AML-193 (cell line): ENCODE measurements at regions not wholly inside any gene's neighbourhood (a gene's known extent, or its start where the extent isn't known, plus 50 kb on each side); places are given as distances from the start of the nearest gene placed in this dataset.
"Not testable (repeated sequence)": the region's sequence is repeated elsewhere in the genome, so short reads cannot be mapped to it uniquely, and the experiment has no call there.

Experiments used
- DNase-seq, 2 experiments: peaks; one replicate each; lab custom pipeline; 2025; lab: John Stamatoyannopoulos, UW

DNA sequence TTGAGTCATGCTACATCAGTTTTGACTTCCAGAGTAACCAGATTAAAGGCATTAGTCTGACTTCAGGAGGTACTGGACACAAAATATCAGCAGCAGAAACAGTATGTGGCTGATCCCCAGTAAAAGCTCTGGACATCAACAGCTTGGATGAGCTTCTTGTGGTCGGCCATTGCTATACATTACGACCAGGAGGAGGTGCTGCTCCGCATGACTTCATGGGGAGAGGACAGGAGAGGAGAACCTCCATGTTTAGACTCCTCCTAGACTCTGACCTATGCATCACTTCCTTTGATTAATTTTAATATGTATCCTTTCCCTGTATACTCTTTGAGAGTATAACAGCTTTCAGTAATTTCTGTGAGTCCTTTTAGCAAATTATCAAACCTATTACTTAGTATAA lies 285.6 kb upstream of the ARHGEF26 start:
- no peak for DNase-seq

DNA sequence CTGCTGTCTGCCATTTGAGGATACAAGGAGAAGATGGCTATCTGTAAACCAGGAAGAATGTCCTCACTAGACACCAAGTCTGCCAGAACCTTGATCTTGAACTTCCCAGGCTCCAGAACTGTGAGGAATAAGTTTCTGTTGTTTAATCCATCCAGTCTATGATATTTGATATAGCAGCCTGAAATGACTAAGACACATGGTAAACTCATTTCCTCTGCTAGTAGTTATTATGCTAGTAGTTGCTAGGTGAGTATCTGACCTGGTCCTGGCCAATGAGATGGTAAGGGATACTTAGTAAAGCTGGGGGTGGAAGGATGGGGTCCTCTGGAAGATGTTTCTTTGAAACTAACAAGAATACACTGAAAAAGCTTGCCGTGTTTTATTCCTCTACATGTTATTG lies 280.7 kb upstream of the ARHGEF26 start:
- DNase-seq: no peak

DNA sequence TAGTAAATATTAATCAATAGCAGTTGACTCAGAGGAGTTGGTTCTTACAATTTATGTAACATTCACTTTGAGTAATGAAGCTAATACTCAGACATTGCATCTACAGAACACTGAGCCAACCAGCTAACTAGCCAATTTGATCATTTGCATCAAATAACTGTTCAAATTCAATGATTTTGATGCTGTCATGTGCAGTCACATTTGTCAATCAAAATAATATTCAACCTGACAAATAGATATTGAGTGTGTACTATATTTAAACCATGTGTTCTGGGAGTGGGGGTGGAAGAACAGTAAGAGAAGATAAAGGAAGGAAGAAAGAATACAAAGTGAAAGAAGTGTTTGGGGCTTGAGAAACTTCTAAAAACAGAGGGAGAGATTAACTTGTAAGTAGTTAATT lies 277.2 kb upstream of the ARHGEF26 start:
- no peak for DNase-seq

DNA sequence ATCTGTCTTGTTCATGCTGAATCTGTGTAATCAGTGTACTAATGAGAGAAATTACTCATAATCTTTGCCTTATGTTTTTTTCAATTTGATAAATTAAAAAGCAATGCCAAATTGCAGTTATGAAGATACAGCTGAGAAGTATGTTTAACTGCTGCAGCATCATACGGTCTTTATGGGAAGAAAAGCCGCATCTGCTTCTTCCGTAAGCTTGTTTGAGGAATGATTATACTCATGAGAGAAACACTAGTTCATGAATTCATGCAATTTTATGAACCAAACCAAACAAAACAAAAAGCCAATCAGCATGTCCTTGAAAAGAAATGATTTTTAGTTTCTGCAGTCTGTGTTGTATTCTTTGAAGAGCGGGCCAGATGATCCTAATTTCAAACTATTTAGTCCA lies 275.9 kb upstream of the ARHGEF26 start:
- DNase-seq: no peak

DNA sequence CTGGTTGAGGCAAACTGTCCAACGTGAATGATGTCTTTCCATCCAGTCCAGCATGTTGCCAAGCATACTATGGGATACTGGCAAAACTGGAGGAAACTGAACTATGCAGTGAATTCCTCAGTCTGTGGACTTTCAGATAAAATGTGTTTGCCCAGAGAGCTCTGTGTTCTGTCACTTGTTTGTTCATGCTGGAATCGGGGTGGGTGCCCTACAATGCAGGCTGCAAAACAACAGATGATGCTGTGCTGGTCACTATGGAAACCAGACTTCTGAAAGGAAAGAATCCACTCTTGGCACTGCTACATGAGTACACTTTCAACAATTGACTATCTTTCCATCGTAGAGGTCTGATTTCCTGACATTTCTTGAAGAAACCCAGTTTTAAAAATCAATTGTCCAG lies 272.5 kb upstream of the ARHGEF26 start:
- DNase-seq: no peak

DNA sequence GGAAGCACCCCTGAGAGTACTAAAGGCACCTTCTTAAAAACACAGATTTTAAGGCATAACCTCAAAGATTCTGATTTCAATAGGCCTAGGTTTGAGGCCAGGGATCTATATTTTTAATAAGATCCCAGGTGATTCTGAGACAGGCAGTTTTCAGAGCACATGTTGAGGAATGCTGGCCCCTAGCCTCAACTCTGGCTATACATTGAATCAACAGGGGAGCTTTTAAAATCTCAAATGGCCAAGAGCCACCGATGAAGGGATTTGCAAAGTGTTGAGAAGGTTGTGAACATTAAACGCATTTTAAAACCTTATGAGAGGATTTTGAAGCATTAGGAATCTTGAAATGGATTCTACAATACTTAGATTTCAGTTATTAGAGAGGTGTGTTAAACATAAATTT lies 268.8 kb upstream of the ARHGEF26 start:
- DNase-seq: no peak

DNA sequence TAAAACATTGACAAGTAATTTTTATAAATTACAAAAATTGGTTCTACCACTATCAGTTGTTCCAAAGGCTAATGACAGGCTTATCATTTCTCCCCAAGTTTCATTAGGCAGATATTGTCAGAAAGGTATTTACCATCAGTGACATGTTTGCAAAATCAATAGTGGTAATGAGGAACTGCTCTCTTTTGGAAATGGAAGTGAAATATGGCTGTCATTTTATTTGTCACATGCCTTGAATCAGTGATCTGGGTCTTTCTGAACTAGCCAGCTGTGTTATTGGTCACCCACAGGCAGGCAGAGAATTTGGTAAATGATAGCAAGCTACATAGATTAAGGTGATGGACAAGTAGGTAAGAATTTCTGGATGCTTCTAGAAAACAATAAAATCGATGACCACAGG lies 268.0 kb upstream of the ARHGEF26 start:
- DNase-seq: no peak

DNA sequence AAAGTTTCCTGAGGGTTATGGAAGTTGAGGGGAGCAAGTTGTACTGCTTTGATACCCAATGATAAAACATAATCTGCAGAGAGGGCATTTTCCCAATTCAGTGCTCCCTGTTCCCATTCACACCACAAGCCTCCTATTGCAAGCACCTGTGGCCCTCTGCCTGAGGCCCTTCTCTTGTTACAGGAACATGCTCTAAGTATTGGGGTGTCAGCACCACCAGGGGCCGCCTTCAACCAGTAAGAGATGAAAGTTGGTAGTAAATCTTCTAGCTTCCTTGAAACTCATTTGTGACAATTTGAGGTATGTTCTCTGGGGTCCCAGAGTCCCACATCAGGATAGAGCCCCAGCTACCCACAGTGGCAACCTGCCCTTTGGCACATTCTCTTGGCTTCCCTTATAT lies 265.4 kb upstream of the ARHGEF26 start:
- no peak for DNase-seq

DNA sequence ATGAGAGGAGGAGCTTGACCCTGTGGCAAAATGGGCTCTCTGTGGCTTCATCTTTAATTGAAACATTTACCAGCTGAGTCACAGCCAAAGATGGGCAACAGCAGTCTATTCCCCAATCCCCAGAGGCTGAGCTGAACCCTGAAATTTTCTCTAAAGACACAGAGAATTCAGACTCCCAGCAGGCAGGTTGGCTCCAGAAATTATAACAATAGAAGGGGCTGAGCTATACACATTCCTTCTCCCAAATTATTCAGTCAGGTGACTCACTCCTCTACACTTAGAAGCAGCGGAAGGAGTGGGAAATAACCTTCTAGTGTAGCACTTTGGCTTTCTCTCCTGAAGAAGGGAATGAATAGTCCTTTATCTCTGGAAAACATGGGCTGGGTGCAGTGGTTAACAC lies 264.3 kb upstream of the ARHGEF26 start:
- no peak for DNase-seq

DNA sequence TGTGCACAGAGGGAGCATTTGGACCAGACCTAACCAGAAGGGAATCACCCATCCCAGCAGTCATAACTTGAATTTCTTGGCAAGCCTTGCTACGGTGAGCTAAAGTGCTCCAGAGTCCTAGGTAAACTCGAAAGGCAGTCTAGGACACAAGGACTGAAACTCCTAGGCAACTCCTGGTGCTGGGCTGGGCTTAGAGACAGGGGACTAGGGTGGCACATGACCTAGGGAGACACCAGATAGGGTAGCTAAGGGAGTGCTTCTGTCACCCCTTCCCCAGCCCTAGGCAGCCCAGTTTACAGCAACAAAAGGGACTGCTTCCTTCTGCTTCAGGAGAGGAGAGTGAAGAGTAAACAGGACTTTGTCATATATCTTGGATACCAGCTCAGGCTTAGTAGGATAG lies 256.4 kb upstream of the ARHGEF26 start:
- DNase-seq: no peak

DNA sequence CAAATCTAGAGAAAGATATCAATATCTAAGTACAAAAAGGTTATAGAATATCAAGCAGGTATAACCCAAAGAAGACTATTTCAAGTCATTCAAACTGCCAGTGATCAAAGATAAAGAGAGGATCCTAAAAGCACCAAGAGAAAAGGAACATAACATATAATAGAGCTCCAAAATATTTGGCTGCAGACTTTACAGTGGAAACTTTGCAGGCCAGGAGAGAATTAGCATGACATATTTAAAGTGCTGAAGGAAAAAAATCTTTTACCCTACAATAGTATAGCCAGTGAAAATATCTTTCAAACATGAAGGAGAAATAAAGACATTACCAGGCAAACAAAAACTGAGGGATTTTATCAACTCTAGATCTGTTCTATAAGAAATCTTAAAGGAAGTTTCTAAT lies 254.3 kb upstream of the ARHGEF26 start:
- DNase-seq: no peak

DNA sequence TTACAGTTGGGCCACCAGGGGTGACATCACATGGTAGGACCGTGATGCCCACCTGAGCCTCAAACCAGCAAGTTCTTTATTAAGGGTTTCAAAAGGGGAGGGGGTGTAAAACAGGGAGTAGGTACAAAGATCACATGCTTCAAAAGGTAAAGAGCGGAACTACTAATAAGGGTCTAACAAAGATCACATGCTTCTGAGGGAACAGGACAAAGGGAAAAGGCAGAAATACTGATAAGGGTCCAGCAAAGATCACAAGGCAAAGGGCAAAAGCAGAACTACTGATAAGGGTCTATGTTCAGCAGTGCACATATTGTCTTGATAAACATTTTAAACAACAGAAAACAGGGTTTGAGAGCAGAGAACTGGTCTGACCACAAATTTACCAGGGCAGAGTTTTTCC lies 246.8 kb upstream of the ARHGEF26 start:
- not testable (repeated sequence) for DNase-seq

DNA sequence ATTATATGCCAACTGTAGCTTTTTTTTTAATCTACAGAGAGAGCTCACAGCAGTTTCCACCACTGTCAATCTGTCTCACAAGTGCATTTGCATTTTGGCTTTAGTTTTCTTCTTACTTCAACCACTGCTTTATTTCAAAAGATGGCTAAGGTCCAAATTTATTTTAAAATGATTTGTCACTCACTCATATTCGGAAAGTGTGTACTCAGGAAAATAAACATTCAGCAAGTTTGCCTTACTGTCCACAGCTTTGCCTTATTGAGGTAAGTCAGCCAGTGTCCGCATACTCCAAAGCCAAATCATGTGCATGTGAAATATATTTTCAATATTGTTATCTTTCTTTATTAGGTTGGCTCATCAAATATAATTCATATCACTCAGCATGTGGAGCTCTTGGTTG lies 240.7 kb upstream of the ARHGEF26 start:
- no peak for DNase-seq

DNA sequence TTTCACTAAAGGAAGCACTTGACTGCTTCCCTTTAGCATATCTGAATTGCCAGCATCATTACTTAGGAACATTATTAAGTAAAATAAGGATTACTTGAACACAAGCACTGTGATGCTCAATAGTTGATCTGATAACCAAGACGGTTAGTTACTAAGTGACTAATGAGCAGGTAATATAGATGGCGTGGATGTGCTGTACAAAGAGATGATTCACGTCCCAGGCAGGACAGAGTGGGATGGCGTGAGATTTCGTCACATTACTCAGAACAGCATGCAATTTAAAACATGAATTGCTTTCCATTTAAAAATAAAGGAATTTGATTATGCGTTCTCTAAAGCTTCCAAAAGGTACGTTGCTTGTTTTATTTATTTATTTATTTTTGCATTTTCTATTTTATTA lies 240.0 kb upstream of the ARHGEF26 start:
- DNase-seq: no peak

DNA sequence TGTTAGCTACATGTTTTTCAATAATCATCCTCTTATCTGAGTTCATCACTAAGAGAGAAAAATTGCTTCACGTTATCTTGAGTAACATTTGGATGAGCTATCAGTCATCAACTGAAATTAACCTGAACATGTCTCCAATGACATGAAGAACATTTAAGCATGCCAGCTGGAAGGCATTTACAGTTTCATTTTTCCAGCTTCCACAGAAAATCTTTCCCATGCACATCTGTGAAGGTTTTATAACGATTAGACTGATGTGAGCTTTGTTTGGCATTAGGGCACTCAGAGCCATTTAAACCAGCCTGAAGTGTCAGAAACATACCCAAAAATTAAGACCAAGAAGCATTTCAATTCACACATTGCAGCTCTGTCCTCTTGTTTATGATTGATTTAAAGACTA lies 235.8 kb upstream of the ARHGEF26 start:
- DNase-seq: no peak

DNA sequence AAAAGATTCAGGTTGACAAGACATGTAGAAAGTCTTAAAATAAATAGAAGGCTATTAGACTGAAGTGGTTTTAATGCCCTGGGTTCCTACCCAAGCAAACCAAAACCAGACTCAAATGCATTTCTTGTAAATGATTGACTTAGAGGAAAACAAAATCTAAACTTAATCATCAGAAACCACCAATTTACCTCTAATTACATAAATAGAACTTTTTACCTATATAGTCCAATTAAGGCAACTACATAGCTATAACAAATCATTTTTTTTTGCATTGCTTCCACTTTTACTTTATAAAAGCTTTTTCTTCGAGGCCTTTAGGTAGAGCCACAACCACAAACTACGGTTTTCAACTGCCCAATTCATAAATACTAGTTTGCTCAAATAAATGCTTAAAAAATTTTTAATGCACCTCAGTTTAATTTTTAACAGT lies 231.3 kb upstream of the ARHGEF26 start:
- DNase-seq: no peak

DNA sequence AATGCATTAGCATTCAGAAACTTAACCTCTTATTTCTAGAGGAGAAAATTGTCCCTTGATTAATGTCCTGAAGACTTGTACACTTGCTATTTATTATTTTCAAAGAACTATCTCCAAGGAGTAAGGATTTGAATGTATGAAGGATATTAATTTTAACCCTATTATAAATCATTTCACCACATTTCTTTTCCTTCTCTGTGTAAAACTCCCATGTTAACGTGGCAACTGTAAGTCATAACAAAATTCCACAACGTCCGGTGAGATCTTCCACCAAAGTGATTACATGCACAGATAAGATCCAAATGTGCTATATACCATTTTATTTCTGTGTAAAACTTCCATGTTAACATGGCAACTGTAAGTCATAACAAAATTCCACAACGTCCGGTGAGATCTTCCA lies 229.1 kb upstream of the ARHGEF26 start:
- no peak for DNase-seq

DNA sequence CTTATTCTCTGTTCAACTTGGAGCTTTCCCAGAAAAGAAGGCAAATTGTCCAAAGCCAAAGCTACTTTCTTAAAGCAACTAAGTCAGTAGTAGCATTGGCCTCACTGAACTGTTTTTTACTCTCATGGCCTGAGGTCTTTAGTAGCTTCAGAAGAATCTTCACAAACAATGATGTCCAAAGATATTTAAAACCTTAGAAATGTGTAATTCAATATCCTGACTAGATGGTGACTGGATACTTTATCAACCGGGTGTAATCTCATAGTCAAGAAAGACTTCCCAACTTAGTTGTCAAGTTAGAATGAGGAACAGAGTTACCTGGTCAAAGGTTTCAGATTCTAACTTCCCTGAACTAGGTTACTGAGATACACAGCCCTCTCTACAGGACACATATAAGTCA lies 226.3 kb upstream of the ARHGEF26 start:
- no peak for DNase-seq

DNA sequence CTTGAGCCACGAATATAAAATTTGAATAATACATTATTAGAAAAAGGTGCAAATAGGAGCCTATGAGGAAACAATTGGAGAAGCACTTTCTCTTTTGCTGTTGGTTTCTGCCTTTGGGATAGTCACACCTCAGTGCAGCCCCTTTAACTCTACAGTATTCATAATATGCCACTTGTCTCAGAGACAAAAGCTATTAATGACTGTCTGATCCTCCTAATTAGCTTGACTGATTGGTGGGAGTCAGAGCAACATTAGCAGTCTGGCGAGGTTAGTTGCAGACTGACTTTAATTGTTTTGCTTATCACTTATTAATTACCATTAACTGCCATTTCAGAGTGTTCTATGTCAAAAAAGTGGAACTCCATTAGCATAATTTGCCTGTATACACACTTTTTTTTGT lies 225.0 kb upstream of the ARHGEF26 start:
- no peak for DNase-seq

DNA sequence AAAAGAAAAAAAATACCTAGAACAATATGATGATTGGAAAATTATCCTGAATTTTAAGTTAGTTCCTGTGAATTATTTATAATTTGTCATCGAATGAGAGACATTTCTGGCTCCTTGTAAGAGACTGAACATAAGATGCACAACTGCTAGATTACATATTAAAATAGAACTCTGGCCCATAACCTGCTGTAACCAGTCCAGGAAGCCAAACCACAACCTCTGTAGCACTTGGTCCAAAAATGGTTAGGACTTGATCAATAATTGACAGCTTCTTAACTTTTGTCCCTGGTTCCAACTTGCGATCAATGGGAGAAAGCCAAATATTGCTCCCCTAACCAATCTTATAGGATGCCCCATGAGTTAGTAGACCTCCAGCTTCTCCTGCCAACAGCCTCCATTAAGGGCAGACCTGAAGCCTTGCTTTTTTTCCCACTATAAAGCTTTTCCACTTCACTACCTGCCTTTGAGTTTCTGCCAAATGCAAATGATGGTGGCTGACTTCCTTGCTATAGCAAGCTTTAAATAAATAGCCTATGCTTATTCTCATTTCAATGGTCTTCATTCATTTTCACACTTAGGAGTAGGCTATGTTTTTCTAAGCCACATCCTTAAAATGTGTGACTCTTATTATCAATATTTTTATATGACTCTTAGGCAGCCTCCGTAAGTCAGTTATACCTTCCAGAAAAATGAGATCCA lies 224.0 kb upstream of the ARHGEF26 start:
- no peak for DNase-seq

DNA sequence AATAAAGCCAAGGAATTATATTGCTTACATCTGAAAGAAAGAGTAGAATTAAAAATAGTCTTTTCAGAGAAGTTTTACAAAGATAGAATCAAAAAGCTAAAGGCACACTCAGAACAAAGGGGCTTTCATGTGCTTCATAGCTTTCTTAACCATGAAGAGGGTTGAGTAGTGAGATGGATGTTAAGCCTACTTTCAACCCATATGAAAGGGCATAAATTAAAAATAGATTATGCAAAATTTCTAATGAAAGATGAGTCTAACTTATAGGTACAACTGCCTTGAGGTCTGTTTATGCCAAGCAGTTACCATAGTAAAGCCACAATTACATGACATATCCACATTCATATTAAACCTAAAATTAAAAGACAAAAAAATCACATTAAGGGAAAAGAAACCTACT lies 223.3 kb upstream of the ARHGEF26 start:
- no peak for DNase-seq

DNA sequence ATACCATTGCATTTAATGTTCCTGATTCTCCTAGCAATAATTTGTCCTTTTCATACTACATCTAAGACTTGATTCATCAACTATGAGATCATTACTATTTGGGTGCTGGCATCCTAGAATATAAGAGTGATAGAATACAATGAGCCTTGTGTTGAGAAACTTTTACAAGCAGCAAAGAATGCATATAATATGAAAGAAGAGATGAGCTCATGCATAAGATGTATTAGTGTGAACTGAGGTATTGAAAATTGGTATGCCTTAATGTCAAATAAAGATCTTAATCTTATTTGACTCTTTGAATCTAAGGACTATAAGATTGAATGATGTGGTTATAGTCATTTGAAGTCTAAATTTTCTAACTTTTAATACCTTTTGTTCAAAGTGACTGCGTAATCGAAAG lies 220.0 kb upstream of the ARHGEF26 start:
- no peak for DNase-seq

DNA sequence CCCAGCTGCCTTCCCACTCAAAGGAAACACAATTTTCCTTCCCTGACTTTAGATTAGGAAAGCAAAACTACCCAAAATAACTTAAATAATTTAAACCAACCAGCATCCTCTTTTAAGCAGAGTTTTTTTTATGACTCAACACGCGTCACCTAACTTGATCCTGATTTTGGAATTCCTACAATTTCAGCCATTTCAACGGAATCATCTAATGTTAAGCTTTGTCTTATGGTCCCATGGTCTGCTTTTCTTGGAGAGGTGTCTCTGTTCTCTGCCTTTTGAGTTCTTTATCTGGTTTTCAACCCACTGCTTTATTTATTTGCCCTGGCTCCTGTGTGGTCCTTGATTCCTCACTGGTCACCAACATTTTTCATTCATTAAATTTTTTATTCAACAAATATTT lies 219.2 kb upstream of the ARHGEF26 start:
- DNase-seq: no peak

DNA sequence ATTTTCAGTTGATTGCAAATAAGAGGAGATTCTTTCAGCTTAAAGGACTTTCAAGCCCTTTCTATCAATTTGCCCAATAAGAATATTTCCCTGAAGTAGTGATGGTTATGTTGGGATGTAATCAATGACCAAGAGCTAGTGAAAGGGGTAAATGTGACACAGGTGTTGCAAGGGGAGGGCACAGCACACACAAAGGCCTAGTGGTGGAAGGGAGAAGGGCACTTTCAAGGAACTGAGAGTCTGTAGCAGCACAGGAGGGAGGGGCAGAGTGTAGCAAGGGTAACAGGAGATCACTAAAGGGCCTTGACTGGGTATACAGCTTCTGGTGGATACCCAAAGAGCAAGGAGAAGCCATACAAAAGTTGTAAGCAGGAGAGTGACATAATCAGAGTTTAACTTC lies 217.8 kb upstream of the ARHGEF26 start:
- DNase-seq: no peak

DNA sequence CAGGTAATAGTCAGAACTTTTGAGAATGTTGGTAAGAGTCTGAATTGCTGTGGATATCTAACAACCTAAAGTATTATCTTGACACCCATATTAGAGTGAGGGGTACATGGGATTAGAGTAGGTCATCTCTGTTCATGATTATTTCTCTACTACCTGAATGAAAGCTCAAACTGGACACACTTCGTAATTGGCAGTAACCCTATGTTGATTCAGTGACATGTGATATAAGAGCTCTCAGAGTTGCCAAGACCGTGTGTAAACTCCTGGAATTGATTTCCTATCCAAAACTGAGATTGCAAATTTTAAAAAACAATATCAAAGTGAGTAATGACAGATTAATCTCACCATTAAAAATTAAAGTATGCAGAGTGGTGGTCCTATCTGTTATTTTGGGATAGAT lies 214.8 kb upstream of the ARHGEF26 start:
- no peak for DNase-seq
